GM12878 (cell line): ENCODE measurements at regions not wholly inside any gene's neighbourhood (a gene's known extent, or its start where the extent isn't known, plus 50 kb on each side); places are given as distances from the start of the nearest gene placed in this dataset.

Experiments used
- BACH1 ChIP-seq: fragments of 450-650 bp; IDR thresholded peaks from 2 replicates; pipeline ENCODE4 v1.6.1; 2017; ENCODE audit warnings: mild to moderate bottlenecking, borderline replicate concordance
- CHD2 ChIP-seq: IDR thresholded peaks from 2 replicates; pipeline ENCODE4 v1.6.1; 2011; ENCODE audit warnings: low read depth, low read length, improper control_type of control experiment, borderline replicate concordance
- CTCF ChIP-seq, 3 experiments: IDR thresholded peaks in 2 of 3; conservative IDR thresholded peaks in 1 of 3; 2 replicates each; pipeline ENCODE4 v1.5.1; 2011; ENCODE audit warnings: low read depth in 3 of 3, low read length in 3 of 3, mild to moderate bottlenecking in 3 of 3, control low read depth in 2 of 3, moderate library complexity in 2 of 3, inconsistent platforms in 1 of 3, mixed read lengths in 1 of 3; ENCODE audit not compliant: control insufficient read depth in 2 of 3, insufficient read depth in 1 of 3; ENCODE audit errors: extremely low read depth in 1 of 3
- EZH2 ChIP-seq: IDR thresholded peaks from 2 replicates; pipeline ENCODE4 v1.6.1; 2012; ENCODE audit warnings: low read depth, mild to moderate bottlenecking, control low read depth, inconsistent platforms, low read length, borderline replicate concordance; ENCODE audit not compliant: control insufficient read depth
- IRF5 ChIP-seq: fragments of 450-650 bp; IDR thresholded peaks from 2 replicates; pipeline ENCODE4 v1.6.1; 2017; ENCODE audit warnings: borderline replicate concordance
- KAT2A ChIP-seq: conservative IDR thresholded peaks from 2 replicates; pipeline ENCODE4 v1.6.1; 2011; ENCODE audit warnings: low read depth, low read length; ENCODE audit not compliant: control insufficient read depth
- MEF2A ChIP-seq: IDR thresholded peaks from 2 replicates; pipeline ENCODE4 v1.6.1; 2011; ENCODE audit warnings: low read depth, mild to moderate bottlenecking, low read length, moderate library complexity; ENCODE audit not compliant: insufficient read depth
- TAF1 ChIP-seq: IDR thresholded peaks from 2 replicates; pipeline ENCODE4 v1.6.1; 2011; ENCODE audit warnings: mild to moderate bottlenecking, low read depth, low read length, borderline replicate concordance
- TCF3 ChIP-seq: IDR thresholded peaks from 2 replicates; pipeline ENCODE4 v1.6.1; 2012; ENCODE audit warnings: low read depth, mild to moderate bottlenecking, low read length, borderline replicate concordance; ENCODE audit not compliant: insufficient read depth
- ZNF592 ChIP-seq: fragments of 450-650 bp; IDR thresholded peaks from 2 replicates; pipeline ENCODE4 v1.6.1; 2017; ENCODE audit warnings: mild to moderate bottlenecking, moderate library complexity
- TF ChIP-seq, protein P1 (sequence below): fragments of 450-650 bp; IDR thresholded peaks from 2 replicates; pipeline ENCODE4 v1.6.1; 2017; ENCODE audit warnings: mild to moderate bottlenecking, low read depth, inconsistent platforms; ENCODE audit not compliant: poor library complexity, severe bottlenecking

GRCh38 chr12:67774983-67775587 is 126.5 kb downstream of the DYRK2 start:
- TF ChIP-seq TCF3: no peak
- no peak for TF ChIP-seq MEF2A
- TF ChIP-seq ZNF592: no peak
- TF ChIP-seq EZH2: no peak
- no peak for TF ChIP-seq CTCF (IDR thresholded peaks at IDR 0.05 in 2 of 3, conservative IDR thresholded peaks at IDR 0.05 in 1 of 3; ENCODE audit: control insufficient read depth in 2 of 3, extremely low read depth in 1 of 3, insufficient read depth in 1 of 3, low read depth in 3 of 3, low read length in 3 of 3)
- no peak for TF ChIP-seq IRF5
- no peak for TF ChIP-seq KAT2A
- TF ChIP-seq, protein P1, sequence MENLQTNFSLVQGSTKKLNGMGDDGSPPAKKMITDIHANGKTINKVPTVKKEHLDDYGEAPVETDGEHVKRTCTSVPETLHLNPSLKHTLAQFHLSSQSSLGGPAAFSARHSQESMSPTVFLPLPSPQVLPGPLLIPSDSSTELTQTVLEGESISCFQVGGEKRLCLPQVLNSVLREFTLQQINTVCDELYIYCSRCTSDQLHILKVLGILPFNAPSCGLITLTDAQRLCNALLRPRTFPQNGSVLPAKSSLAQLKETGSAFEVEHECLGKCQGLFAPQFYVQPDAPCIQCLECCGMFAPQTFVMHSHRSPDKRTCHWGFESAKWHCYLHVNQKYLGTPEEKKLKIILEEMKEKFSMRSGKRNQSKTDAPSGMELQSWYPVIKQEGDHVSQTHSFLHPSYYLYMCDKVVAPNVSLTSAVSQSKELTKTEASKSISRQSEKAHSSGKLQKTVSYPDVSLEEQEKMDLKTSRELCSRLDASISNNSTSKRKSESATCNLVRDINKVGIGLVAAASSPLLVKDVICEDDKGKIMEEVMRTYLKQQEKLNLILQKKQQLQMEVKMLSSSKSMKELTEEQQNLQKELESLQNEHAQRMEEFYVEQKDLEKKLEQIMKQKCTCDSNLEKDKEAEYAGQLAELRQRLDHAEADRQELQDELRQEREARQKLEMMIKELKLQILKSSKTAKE: no peak
- TF ChIP-seq CHD2: no peak
- no peak for TF ChIP-seq TAF1
- no peak for TF ChIP-seq BACH1
